ENCODE measurements at regions not wholly inside any gene's neighbourhood (a gene's known extent, or its start where the extent isn't known, plus 50 kb on each side); places are given as distances from the start of the nearest gene placed in this dataset.

GRCh38 chr4:186900232-186900900, 176.7 kb upstream of the FAT1 start:
- TF ChIP-seq, protein P1, sequence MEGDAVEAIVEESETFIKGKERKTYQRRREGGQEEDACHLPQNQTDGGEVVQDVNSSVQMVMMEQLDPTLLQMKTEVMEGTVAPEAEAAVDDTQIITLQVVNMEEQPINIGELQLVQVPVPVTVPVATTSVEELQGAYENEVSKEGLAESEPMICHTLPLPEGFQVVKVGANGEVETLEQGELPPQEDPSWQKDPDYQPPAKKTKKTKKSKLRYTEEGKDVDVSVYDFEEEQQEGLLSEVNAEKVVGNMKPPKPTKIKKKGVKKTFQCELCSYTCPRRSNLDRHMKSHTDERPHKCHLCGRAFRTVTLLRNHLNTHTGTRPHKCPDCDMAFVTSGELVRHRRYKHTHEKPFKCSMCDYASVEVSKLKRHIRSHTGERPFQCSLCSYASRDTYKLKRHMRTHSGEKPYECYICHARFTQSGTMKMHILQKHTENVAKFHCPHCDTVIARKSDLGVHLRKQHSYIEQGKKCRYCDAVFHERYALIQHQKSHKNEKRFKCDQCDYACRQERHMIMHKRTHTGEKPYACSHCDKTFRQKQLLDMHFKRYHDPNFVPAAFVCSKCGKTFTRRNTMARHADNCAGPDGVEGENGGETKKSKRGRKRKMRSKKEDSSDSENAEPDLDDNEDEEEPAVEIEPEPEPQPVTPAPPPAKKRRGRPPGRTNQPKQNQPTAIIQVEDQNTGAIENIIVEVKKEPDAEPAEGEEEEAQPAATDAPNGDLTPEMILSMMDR (IDR thresholded peaks at IDR 0.05; ENCODE audit: extremely low read depth, insufficient read depth, missing control alignments): no peak
- in situ Hi-C loops (cut with MboI; ENCODE audit: low pct_unique_long_range_greater_than_20kb, low sequenced_read_pairs, unreplicated experiment): no loop called here
- no peak for DNase-seq (ENCODE audit: low spot score)

DNA sequence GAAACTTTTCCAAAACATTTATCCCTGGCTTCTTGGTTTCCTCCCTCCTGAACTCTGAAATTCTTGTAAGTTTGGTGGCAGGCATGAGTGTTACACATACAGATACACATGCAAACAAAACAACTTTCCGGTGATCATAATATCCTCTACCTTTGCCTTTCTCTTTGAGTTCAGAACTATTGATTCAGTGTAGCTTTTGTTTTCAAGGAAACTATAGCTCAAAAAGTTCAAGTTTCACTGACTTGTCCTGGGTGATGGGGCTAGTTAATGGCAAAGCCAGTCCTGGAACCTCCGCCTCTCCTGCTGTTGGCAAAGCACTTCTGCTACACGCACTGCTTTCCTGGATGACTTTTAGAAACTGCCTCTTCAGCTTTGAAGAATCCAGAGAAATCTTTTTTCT, 177.3 kb upstream of the FAT1 start:
- DNase-seq (ENCODE audit: low spot score): no peak
- in situ Hi-C loops (cut with MboI; ENCODE audit: low pct_unique_long_range_greater_than_20kb, low sequenced_read_pairs, unreplicated experiment): no loop called here
- TF ChIP-seq, protein P1 (IDR thresholded peaks at IDR 0.05; ENCODE audit: extremely low read depth, insufficient read depth, missing control alignments): no peak

DNA sequence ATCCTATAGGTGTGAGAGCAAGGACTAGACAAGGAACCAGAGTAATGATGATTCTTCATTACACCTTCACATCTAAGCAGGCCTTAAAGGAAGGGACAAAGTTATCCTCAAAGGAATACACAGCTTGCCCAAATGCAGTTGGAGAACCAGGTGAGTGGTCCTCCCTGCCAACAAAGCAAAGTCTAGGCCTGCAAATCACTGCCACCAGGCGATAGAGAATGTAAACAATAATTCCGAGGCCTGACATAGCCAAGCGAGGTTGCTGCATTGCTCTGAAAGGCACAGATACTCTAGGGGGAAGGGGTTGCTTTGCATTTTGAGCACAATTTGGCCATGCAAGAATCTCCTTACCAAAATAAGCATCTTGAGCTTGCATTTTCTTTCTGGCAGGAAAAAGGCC, 178.2 kb upstream of the FAT1 start:
- TF ChIP-seq, protein P1 (IDR thresholded peaks at IDR 0.05; ENCODE audit: extremely low read depth, insufficient read depth, missing control alignments): no peak
- no peak for DNase-seq (ENCODE audit: low spot score)
- in situ Hi-C loops (cut with MboI; ENCODE audit: low pct_unique_long_range_greater_than_20kb, low sequenced_read_pairs, unreplicated experiment): no loop called here

GRCh38 chr4:186902361-186902760, 178.7 kb upstream of the FAT1 start:
- TF ChIP-seq, protein P1 (IDR thresholded peaks at IDR 0.05; ENCODE audit: extremely low read depth, insufficient read depth, missing control alignments): no peak
- no peak for DNase-seq (ENCODE audit: low spot score)
- in situ Hi-C loops (cut with MboI; ENCODE audit: low pct_unique_long_range_greater_than_20kb, low sequenced_read_pairs, unreplicated experiment): no loop called here

- TF ChIP-seq, protein P1 (IDR thresholded peaks at IDR 0.05; ENCODE audit: extremely low read depth, insufficient read depth, missing control alignments): no peak
- in situ Hi-C loops (cut with MboI; ENCODE audit: low pct_unique_long_range_greater_than_20kb, low sequenced_read_pairs, unreplicated experiment): no loop called here
- DNase-seq (ENCODE audit: low spot score): no peak
Measured at GRCh38 chr4:186904101-186904500, 180.4 kb upstream of the FAT1 start.

DNA sequence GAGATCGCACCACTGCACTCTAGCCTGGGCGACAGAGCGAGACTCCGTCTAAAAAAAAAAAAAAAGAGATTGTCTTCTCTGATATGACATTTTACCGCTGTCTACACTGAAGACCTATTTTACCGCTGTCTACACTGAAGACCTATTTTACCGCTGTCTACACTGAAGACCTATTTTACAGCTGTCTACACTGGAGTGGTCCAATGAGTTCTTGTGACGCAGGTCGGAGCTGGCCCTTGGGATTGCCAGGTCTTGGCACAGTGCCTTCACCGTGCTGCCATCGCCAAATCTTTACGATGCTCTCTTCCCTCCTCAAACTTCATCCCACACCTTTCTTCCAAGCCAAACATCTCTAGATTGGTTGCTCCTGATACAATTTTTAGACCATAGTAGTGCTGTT, 183.1 kb upstream of the FAT1 start:
- in situ Hi-C loops (cut with MboI; ENCODE audit: low pct_unique_long_range_greater_than_20kb, low sequenced_read_pairs, unreplicated experiment): no loop called here
- no peak for DNase-seq (ENCODE audit: low spot score)
- TF ChIP-seq, protein P1 (IDR thresholded peaks at IDR 0.05; ENCODE audit: extremely low read depth, insufficient read depth, missing control alignments): no peak

Measured in GM13977 (cell line).